Activated T-cell treated with anti-CD3 and anti-CD28 coated beads for 1 hour (primary cell): ENCODE measurements at regions not wholly inside any gene's neighbourhood (a gene's known extent, or its start where the extent isn't known, plus 50 kb on each side); places are given as distances from the start of the nearest gene placed in this dataset.

Experiments
- DNase-seq: peaks from one replicate; pipeline ENCODE4 v3.0.0-alpha.2; 2020; ENCODE audit warnings: low read depth

- no peak for DNase-seq
Observed at GRCh38 chr1:59123081-59123681, 173.7 kb upstream of the FGGY start.

GRCh38 chr1:59124166-59124565 lies 172.7 kb upstream of the FGGY start:
- no peak for DNase-seq

GRCh38 chr1:59125154-59125553 lies 171.7 kb upstream of the FGGY start:
- no peak for DNase-seq

- DNase-seq, result no peak
Observed at GRCh38 chr1:59125676-59126320, 171.1 kb upstream of the FGGY start.

- DNase-seq, result no peak
Observed at GRCh38 chr1:59126366-59126765, 170.5 kb upstream of the FGGY start.

- no peak for DNase-seq
Observed at GRCh38 chr1:59128239-59128736, 168.6 kb upstream of the FGGY start.

- DNase-seq, result no peak
Observed at GRCh38 chr1:59128784-59129227, 168.1 kb upstream of the FGGY start.

- DNase-seq, result no peak
Observed at GRCh38 chr1:59132295-59132694, 164.6 kb upstream of the FGGY start.

GRCh38 chr1:59133997-59134396 lies 162.9 kb upstream of the FGGY start:
- DNase-seq, result no peak

GRCh38 chr1:59135761-59136255 lies 161.1 kb upstream of the FGGY start:
- DNase-seq, result no peak

GRCh38 chr1:59136541-59137275 lies 160.2 kb upstream of the FGGY start:
- no peak for DNase-seq

GRCh38 chr1:59137276-59137615 lies 159.6 kb upstream of the FGGY start:
- DNase-seq, result no peak

GRCh38 chr1:59137968-59138367 lies 158.9 kb upstream of the FGGY start:
- no peak for DNase-seq

GRCh38 chr1:59138402-59138801 lies 158.5 kb upstream of the FGGY start:
- no peak for DNase-seq

GRCh38 chr1:59139396-59139795 lies 157.5 kb upstream of the FGGY start:
- DNase-seq, result no peak

- DNase-seq, result no peak
Observed at GRCh38 chr1:59141267-59141863, 155.5 kb upstream of the FGGY start.

- DNase-seq, result no peak
Observed at GRCh38 chr1:59142311-59143132, 154.4 kb upstream of the FGGY start.

GRCh38 chr1:59143133-59143487 lies 153.8 kb upstream of the FGGY start:
- DNase-seq, result no peak

- no peak for DNase-seq
Observed at GRCh38 chr1:59143811-59144210, 153.1 kb upstream of the FGGY start.

- DNase-seq, result no peak
Observed at GRCh38 chr1:59144959-59145358, 151.9 kb upstream of the FGGY start.

- no peak for DNase-seq
Observed at GRCh38 chr1:59146056-59146455, 150.8 kb upstream of the FGGY start.
